AG04449 (cell line): ENCODE measurements at regions not wholly inside any gene's neighbourhood (a gene's known extent, or its start where the extent isn't known, plus 50 kb on each side); places are given as distances from the start of the nearest gene placed in this dataset.

Experiments
- CTCF ChIA-PET: fragments of 350-600 bp; formaldehyde crosslinking; extraction: SDS; loops from one replicate; lab custom pipeline; 2021; ENCODE audit warnings: antibody characterized with exemption; lab: Yijun Ruan, JAX
- POLR2A ChIA-PET: fragments of 400-600, 350-600 bp; formaldehyde crosslinking; extraction: SDS; loops from one replicate; lab custom pipeline; 2020; ENCODE audit warnings: antibody characterized with exemption, inconsistent platforms; lab: Yijun Ruan, JAX
- DNase-seq: peaks from one replicate; pipeline ENCODE4 v3.0.0-alpha.2; 2010; ENCODE audit warnings: low read depth, low spot score
- H3K4me3 ChIP-seq: 2 replicates; pipeline ENCODE4 v1.5.1; 2011; ENCODE audit warnings: low read depth, mild to moderate bottlenecking, control low read depth, low read length
- TF ChIP-seq, protein P1 (sequence below): IDR thresholded peaks from one replicate; pipeline ENCODE4 v1.5.1; 2011; ENCODE audit warnings: mild to moderate bottlenecking, moderate library complexity, low read length, control low read depth, inconsistent platforms; ENCODE audit not compliant: insufficient read depth; ENCODE audit errors: missing control alignments

GRCh38 chr3:78517965-78518364 lies 1249.8 kb downstream of the ROBO1 start:
- no peak overlapping the region for H3K4me3 ChIP-seq
- TF ChIP-seq, protein P1, sequence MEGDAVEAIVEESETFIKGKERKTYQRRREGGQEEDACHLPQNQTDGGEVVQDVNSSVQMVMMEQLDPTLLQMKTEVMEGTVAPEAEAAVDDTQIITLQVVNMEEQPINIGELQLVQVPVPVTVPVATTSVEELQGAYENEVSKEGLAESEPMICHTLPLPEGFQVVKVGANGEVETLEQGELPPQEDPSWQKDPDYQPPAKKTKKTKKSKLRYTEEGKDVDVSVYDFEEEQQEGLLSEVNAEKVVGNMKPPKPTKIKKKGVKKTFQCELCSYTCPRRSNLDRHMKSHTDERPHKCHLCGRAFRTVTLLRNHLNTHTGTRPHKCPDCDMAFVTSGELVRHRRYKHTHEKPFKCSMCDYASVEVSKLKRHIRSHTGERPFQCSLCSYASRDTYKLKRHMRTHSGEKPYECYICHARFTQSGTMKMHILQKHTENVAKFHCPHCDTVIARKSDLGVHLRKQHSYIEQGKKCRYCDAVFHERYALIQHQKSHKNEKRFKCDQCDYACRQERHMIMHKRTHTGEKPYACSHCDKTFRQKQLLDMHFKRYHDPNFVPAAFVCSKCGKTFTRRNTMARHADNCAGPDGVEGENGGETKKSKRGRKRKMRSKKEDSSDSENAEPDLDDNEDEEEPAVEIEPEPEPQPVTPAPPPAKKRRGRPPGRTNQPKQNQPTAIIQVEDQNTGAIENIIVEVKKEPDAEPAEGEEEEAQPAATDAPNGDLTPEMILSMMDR = no peak
- ChIA-PET CTCF (no interaction called here), POLR2A (no interaction called here)
- no peak for DNase-seq

GRCh38 chr3:78519281-78519680 lies 1248.5 kb downstream of the ROBO1 start:
- no peak for DNase-seq
- CTCF ChIA-PET = no interaction called here
- H3K4me3 ChIP-seq = no peak overlapping the region
- POLR2A ChIA-PET = no interaction called here
- TF ChIP-seq, protein P1 = no peak

- TF ChIP-seq, protein P1 = no peak
- POLR2A ChIA-PET = no interaction called here
- no peak for DNase-seq
- H3K4me3 ChIP-seq = no peak overlapping the region
- CTCF ChIA-PET = no interaction called here
Measured at GRCh38 chr3:78529601-78530000, 1238.2 kb downstream of the ROBO1 start.

GRCh38 chr3:78540485-78540884 lies 1227.3 kb downstream of the ROBO1 start:
- DNase-seq = no peak
- no peak overlapping the region for H3K4me3 ChIP-seq
- TF ChIP-seq, protein P1 = no peak
- POLR2A ChIA-PET = no interaction called here
- CTCF ChIA-PET = no interaction called here

- H3K4me3 ChIP-seq = no peak overlapping the region
- ChIA-PET CTCF (no interaction called here), POLR2A (no interaction called here)
- TF ChIP-seq, protein P1 = no peak
- DNase-seq = no peak
Measured at GRCh38 chr3:78545827-78546226, 1222.0 kb downstream of the ROBO1 start.
